MV-4-11 (cell line): ENCODE measurements at regions not wholly inside any gene's neighbourhood (a gene's known extent, or its start where the extent isn't known, plus 50 kb on each side); places are given as distances from the start of the nearest gene placed in this dataset.
"Not testable (repeated sequence)": the region's sequence is repeated elsewhere in the genome, so short reads cannot be mapped to it uniquely, and the experiment has no call there.

Experiments
- DNase-seq: peaks from one replicate; lab custom pipeline; 2025; lab: John Stamatoyannopoulos, UW

DNA sequence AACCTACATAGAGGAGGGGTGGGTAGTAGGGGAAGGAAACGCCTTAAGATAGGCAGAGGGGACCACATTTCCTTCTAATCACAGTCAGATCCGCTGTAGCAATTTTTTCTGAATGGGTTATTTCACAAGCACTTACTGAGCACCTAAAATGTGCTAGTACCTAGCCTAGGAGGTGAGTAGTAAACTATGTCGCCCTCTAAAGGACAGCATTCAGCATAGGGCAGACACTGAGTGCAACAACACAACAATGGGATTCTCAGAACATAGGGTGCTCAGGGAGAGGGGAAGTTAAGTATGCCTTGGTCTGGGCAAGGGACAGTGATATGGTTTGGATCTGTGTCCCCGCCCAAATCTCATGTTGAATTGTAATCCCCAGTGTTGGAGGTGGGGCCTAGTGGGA, 166.1 kb upstream of the RAB6C start:
- DNase-seq, result peak; percentile 45

DNA sequence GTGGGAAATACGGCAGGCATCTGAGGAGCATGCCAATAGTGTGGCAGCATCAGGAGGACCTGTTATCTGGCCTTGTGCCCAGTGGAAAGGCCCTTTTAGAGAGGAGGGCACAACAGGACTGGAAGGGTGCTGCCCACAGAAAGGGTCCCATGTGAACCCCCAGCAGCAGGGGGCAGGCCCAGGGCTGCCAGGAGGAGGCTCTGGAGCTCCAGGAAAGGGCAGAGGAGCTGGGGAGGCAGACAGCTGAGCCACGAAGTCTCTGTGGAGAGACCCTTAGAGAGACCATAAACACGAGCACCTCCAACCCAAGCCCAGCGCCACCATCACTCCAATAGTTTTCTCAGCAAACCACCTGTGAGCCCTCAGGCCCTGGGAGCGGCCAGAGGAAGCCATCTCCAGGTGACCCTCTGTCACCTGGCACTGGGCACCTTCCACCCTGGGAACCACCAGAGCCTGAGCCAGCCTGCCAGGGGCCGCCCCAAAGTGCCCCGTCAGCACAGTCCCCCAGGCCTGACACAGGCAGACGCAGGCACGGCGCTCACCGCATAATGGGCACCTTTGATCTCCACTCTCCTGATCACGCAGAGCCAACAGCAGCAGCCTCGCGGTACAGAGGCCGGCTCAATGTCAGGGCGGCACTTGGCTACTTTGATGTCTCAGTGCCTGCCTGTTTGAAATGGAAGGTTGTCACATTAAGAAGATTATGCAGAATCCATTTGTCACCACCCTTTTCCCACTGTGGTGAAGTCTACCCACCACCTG, 162.5 kb upstream of the RAB6C start:
- DNase-seq, result no peak

DNA sequence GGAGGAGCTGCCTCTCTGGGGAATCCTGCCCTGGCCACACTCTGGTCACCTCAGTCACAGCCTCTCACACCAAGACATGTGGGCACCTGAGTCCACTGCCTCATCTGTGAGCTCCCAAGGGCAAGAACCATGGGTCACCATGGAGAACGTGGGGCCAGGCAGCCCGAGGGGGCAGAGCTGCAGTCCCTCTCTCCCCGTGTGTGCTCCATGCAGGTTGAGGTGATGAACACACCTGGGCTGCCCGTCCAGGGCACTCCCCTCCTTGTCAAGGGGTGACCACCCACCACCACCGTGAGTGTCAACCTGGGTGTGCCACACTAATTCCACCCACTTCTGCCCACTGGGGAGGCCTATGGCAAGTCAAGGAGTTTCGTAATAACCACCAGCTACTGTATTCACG, 159.6 kb upstream of the RAB6C start:
- no peak for DNase-seq

DNA sequence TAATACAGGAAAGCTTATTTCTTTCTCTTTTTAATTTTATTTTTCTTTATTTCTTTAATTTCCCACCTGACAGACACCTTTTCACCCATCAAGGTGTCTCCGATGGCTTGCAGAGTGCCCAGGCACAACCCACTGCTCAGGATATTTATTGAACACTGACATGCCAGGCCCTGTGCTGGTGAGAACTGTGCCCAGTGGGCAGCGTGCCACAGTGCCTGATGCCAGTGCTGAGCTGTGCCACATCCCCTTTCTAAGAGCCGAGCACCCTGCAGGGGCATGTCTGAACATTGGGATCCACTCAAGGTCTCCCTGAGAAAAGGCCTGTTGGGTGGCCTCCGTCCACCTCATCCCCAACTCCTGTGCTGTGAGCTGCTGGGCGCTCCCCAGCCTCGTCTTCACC, 158.6 kb upstream of the RAB6C start:
- no peak for DNase-seq

DNA sequence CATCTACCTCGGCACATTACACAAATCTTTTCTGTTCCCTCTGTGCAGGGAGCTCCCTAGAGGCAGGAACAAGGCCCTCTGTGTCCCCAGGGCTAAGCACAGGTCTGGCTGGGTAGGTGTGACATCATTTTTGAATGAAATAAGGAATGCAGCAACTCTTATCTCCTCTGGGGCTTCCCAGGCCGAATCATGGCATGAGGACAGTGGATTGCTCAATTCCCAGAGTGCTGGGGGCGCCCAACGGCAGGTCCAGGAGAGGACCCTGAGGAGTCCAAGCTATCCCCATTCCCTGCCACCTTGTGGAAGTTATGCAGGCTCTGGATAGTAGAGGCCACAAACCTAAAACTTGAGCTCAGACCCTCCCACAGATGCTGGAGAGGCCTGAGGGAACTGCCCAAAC, 158.0 kb upstream of the RAB6C start:
- DNase-seq, result no peak

DNA sequence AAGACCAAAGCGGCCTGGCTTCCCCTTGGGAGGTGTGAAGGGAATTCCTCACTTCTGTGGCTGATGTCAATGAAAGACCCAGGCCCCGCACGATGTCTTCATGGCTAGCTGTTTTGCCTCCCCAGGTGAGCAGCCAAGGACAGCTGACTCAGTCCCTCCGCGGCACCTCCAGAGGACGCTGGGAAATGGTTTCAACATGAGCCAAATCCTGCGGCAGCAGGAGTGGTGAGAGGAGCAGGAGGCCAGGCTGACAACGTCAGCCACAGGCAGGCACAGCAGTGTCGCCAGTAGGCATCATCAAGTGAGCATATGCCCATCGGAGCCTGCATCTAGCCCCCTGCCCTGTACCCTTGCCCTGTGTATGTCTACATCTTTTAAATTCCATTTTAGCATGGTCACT, 156.4 kb upstream of the RAB6C start:
- no peak for DNase-seq

DNA sequence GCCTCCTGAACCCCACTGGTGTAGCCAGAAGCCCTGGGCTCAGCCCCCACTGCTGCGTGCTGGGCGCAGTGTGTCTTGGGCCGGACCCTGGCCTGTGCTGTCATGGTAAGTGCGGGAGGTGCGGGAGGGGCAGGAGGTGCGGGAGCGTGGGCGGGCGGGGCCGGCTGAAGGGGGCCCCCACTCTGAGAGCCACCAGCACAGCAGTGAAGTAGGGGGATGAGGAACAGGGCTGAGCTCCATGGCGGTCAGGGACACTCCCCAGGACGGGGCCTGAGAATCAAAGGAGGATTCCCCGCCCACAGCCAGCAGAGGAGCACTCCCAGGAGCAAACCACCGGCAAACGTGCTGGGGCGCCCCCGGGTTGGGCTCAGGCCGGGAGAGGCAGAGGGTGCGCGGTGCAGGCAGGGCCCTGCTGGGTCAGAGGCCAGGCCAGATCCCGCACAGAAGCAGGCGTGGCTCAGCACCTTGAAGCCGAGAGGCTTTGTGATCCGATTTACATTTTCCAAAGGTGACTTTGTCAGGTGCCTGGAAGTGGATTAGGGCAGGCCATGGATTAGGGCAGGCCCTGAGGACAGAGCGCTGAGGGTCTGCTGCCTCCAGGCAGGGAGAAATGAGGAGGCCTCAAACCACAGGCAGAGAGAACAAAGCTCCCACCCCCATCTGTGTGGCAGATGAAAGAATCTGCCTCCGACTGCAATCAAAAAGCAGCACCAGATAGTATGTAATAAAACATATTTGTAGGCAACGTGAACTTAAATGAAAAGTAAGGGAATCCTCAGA, 152.0 kb upstream of the RAB6C start:
- no peak for DNase-seq

DNA sequence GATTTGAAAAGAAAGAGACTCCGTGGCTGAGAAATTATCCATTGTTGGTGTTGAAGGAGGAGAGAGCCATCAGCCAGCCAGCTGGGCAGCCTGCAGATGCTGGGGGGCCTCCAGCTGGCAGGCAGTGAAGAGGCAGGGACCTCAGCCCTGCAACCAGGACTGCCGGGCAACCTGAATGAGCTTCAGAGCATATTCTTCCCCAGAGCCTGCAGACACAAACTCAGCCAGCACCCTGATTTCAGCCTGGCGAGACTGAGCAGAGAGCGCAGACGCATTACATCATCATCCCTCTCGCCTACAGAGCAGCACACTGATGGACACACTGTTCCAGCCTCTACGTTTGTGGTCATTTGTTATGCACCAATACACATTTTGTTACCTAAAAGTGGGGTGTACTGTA, 150.7 kb upstream of the RAB6C start:
- DNase-seq, result no peak

DNA sequence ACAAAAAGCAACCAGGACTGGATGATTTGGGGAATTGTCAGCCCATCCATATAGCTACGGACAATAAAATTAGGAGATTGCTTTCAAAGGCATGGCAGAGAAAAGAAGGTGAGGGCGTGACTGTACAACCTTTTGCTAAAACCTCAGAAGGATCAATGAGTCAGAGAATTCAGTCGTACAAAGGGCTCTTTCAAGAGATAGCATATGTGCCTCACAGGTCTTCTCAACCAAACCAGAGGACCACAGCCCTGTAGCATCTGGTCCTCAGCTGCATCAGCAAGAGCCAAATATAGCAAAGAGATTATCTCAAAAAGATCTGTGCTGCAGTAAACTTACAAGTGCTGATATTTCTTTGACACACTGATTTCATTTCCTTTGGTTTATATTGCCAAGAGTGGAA, 149.9 kb upstream of the RAB6C start:
- DNase-seq, result no peak

DNA sequence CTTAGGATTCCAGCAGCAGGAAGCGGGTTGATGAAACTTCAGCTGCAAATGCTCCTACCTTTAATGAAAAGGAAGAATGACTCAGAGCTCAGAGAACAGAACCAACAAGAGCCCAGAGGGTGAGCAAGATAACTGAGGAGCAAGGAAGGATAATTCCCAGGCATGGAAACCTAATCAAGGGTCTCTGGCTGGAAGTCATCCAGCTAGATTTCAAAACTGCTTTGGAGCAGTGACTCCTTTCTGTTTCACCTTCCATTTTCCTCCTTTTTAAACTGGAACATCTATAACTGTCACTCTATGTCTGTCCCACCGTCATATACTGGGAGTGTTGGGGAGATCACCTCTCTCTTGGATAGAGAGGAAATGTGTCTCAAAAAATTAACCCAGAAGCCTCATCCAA, 148.4 kb upstream of the RAB6C start:
- DNase-seq, result no peak

DNA sequence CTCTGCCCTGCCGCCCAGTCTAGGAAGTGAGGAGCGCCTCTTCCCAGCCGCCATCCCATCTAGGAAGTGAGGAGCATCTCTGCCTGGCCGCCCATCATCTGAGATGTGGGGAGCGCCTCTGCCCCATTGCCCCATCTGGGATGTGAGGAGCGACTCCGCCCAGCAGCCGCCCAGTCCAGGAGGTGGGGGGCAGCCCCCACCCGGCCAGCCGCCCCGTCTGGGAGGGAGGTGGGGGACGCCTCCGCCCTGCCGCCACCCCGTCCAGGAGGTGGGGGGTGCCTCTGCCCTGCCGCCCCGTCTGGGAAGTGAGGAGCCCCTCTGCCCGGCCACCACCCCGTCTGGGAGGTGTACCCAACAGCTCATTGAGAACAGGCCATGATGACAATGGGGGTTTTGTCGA, 146.0 kb upstream of the RAB6C start:
- DNase-seq, result not testable (repeated sequence)

DNA sequence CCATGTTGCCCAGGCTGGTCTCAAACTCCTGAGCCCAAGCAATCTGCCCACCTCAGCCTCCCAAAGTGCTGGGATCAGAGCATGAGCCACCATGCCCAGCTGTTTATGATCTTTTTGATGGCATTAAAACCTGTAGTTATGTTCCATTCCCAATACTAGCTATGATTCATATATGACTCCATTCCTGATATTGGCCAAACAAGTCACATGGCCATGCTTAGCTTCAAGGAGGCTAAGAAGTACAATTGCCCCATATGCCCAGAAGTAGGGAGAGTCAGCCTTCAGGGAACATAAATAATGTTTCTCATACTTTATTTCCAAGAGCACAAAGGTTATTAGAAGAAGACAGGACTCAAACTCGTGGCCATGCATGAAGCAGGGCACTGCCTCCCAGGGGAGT, 132.4 kb upstream of the RAB6C start:
- no peak for DNase-seq

DNA sequence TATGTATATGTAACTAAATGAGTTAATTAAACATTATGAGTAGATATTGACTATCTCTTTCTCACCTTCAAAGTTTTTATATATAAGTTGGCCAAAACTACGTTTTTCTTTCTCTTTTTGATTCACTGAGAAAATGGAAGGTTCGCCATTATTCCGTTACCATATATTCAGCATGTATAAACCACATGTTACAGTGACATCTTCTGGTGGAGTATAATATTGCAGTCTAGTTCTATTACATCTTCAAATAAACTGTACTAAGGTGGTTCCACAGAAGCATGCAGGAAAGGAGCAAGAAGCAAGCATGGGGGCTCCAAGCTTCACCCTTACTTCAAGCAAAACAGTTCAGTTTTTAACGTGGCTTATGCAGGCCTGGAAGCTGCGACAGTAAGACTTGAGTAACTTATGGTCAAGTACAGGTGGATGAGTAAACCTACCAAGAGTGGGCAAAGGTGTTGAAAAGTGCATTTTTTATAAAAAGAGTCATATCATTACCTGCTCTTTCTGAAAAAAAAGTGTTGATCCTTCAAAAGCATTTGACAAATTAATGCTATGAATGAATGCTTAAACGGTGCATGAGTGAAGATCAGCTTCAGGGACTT, 129.8 kb upstream of the RAB6C start:
- DNase-seq, result peak; percentile 65

DNA sequence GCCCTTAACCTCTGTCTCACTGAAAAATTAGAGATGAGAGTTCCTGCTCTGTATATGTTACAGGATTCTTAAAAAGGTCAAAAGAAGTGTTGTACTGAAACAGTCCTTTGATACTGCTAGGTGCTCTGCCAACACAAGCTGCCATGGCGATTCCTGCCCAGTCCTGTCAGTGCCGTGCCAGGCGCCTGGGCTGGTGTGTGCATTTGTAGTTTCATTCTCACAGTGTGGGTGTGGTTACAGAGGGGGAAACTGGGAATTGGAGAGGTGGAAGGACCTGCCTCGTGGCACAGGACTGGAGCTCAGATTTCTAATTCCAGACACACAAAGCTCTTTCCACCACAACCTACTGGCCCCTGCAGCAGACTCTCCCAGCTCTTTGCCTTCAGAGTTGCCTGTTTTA, 122.3 kb upstream of the RAB6C start:
- no peak for DNase-seq

DNA sequence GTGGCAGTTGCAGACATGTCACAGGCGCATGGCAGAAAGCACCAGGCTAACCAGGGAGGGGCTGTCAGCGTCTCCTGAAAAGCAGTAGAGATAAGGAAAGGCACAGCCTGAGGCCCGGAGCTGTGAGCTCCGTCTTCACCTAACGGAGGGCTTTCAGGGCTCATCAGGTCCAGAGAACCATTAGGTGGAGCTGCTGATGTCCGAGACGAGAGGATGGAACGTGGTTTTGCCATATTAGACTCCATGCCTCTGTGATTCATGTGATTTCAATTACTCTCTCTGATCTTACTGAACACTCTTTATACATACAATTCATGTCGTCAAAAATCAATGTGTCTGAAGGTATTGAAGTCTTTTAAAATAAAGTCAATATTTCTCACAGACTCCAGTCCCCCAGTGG, 120.3 kb upstream of the RAB6C start:
- DNase-seq, result no peak

DNA sequence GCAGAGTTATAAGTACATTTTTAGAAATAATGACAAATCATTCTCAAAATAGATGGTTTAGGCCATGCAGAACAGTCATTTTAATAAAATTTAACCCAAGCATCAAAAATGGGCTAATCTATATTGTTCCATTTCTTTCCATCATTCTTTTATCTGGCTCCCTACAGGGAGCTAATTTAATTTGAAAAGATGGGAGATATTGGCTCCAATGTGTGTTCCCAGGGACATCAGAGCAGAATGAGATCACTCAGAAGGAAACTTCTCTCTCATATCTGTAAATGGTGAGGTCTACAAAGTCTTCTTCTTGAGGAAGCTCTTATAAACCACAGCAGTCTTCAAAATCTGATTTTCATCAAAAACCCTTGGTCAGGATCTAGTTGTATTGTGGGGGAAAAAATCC, 119.4 kb upstream of the RAB6C start:
- DNase-seq, result no peak

DNA sequence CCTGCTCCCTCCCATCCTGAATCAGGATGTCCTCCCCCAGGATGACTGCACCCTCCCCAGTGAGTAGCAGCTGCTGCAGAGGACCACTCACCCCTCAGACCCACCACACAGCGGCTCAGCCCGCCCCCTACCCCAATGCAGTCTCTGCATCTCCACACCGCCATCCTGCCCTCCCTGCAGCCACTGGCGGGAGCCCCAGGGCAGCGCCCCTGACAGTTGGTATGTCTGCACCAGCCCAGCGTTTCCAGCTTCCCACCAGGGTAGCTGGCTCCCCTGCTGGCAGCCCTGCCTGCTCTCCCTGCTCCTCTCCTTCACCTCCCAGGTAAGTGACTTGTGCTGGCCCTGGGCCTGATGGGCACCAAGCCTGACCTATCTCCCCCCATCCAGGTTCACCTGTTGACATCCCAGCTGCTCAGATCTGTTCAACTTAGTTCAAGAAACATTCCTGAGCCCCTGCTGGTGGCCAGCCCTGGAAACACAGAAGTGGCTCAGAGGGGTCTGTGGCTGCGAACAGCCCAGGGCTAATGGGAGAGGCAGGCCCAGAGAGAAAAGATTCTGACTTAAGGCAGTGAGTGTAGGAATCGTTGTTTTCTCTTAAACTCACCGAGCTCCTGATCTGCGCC, 117.7 kb upstream of the RAB6C start:
- no peak for DNase-seq

DNA sequence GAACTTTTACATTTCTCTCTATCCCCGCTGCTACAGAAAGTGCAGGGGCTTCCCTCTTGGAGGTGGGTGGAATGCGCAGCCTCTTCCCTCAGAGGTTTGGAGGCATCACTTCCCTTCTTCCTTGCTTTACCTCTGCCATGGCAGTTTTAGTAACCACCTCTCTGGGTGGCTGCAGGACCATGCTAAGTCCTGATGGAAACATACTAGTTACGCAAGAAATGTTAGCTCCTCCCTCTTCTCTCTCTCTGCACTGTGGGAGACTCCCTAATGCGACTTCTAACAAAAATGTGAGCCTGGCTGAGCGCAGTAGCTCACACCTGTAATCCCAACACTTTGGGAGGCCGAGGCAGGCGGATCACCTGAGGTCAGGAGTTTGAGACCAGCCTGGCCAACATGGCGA, 116.8 kb upstream of the RAB6C start:
- DNase-seq, result no peak

DNA sequence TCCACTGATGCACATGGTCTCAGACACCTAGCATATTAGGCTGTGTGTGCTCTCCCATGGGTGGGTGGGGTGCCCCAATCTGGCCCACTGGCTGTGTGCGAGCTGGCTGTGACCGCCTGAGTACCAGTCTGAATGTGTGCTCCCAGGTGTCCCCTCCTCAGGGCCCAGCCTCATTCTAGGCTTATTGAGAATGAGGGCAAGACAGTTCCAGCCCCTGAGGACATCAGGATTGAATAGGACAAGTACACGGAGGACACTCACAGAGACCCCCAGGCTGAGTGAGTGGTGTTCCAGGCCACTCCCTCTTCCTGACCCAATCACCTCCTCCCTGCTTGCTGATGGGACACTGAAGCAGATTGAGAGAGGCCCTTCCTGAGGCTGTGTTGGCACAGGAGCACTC, 116.1 kb upstream of the RAB6C start:
- no peak for DNase-seq

DNA sequence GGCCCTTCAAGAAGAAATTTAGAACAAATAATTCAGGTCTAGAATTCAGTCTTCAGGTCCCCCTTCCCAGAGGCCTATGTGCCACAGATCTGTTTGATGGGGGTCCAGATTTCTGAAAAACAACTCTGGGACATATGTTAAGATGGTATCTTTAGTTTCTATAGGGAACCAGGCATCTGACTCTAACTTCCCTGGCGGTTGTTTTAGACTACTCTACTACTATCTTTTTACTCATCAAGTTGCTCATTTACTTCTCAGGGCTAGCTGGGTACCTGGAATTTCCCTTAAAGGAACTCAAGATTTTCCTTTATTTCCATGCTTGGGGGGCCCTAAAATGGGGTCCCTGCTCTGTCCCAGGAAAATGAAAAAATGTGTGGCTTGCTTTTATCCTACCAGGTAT, 114.7 kb upstream of the RAB6C start:
- DNase-seq, result no peak

DNA sequence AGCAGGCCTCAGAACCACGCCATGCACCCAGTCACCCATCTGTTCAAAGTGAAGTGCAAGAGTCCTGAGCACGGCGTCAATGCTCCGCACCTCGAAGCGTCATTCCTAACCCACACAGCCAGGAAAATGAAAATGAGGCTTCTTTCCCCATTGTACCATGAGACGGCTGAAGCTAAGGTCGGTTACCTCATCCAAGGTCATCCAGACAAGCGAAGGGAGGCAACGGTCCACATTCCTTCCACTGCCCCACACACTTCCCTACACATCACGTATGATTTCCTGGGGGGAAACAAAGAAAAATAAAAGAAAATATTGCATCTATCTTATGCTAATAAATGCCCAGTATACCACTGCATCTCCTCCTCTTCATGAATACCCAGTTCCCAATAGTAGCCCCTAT, 113.5 kb upstream of the RAB6C start:
- DNase-seq, result no peak

DNA sequence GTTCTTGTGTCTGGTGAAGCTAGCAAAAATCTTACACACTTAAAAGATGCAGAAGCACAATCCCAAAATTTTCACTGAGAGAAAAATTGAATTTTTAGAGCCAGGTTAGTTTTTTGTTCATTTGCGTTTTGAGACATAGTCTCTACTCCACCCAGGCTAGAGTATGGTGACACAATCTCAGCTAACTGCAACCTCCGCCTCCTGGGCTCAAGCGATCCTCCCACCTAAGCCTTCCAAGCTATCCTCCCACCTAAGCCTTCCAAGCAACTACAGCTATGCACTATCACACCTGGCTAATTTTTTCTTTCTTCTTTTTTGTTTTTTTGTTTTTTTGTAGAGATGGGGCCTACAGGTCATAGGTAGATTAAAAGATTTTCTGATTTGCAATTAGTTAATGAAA, 113.1 kb upstream of the RAB6C start:
- no peak for DNase-seq

DNA sequence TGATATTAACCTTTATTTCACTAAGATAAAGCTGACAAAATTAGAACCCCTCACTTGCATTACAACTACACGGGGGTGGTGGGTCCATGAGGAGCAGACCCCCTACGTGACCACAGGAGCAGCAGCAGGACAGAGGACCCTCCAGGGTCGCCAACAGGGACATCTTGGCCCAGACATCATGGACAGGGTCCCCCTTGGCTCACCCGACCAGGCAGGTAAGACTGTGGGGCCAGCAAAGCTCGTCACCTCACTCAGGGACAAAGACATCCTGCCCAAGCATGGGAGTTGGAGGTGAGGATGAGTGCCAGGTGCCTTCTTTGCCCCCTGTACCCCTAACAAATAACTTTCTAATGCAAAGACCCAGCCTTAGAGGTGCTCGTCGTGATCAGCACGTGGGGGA, 111.3 kb upstream of the RAB6C start:
- DNase-seq, result no peak
